ENCODE measurements at regions not wholly inside any gene's neighbourhood (a gene's known extent, or its start where the extent isn't known, plus 50 kb on each side); places are given as distances from the start of the nearest gene placed in this dataset.
"Not testable (repeated sequence)": the region's sequence is repeated elsewhere in the genome, so short reads cannot be mapped to it uniquely, and the experiment has no call there.

DNA sequence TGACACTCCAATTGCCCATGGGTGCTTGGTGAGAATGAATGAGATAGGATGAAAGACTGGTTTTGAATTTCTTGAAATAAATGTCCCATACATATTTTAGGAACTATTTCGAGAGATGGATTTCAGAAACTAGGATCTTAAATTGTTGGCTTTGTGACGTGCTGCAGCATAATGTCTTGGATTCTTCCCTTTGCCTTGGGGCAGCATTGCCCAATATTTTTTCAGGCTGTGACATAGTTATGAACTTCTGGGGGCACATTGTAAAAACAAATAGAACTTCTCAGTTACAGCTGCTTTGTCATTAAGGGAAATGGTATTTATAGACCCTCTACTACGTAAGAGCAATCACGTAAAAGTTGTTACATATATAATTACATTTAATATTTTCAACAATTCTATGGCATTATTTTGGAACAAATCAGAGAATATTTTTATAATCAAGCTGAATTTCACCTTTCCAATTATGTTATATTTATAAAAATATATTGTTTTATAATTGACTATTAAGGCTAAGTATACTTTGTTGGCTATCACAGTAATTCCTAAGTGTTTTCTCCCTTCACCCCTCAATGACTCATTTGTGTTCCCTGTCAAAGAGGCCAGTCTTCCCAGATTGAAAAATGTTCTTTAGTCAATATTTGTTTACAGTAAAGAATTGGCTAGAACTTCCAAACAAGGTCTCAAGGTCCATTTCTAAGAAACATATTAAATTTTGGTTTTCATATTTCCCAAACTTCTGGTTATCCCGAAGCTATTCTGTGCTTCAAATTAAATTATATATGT, 1388.3 kb upstream of the ACO1 start:
- DNase-seq, result no peak

DNA sequence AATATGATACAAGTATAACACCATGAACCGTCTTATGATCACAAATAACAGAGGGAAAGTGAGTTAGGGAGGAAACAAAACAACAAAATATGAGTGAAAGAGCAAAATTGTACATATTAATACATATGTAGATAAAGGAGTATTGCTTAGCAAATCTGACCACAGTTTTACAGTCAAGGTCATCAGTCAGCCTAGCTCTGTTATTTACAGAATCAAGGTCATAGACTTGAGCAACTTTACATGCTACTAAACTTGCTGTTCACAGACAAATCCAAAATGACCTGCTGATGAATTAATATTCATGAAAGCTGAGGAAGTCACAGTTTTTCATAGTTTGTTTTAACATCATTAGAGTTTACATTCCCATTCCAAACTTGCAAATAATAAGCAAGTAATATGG, 1387.7 kb upstream of the ACO1 start:
- DNase-seq, result no peak

DNA sequence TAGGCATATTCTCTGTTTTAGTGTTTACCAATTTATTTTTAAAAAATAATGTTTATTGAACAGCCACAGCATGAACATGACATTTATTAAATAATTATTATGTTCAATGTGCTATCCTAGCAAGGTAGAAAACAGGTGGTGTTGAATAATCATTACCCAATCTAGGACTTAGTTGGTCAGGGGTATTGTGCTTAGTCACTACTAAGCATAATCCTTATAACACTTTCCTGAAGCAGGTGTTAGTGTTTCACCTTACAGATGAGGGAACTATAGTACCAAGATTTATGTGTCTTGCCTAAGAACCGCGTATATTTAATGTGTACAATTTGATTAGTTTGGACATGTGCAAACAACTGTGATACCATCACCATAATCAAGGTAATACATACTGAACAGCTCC, 1387.2 kb upstream of the ACO1 start:
- DNase-seq, result no peak

DNA sequence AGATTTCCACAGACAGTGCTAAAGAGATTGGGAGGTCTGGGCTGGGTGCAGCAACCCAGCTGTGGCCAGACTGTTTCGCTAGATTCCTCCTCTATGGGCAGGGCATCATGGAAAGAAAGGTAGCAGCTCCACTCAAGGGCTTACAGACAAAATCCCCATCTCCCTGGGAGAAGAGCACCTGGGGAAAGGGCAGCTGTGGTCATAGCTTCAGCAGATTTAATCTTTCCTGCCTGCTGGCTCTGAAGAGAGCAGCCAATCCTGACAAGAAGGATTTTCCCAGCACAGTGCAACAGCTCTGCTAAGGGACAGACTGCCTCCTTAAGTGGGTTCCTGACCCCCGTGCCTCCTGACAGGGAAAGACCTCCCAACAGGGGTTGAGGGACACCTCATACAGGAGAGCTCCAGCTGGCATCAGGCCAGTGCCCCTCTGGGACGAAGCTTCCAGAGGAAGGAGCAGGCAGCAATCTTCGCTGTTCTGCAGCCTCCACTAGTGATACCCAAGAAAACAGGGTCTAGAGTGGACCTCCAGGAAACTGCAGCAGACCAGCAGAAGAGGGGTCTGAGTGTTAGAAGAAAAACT, 1379.3 kb upstream of the ACO1 start:
- no peak for DNase-seq

DNA sequence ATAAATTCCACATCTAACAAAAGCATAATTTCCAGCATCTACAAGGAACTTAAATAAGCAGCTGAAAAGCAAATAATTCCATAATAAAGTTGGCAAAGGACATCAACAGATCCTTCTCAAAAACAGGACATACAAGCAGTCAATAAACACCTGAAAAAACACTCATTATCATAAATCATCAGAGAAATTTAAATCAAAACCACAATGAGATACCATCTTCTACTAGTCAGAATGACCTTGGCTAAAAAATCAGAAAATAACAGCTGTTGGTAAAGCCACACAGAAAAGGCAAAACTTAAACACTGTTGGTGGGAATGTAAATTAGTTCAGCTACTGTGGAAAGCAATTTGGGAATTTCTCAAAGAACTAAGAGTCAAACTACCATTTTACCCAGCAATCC, 1371.1 kb upstream of the ACO1 start:
- DNase-seq, result no peak

DNA sequence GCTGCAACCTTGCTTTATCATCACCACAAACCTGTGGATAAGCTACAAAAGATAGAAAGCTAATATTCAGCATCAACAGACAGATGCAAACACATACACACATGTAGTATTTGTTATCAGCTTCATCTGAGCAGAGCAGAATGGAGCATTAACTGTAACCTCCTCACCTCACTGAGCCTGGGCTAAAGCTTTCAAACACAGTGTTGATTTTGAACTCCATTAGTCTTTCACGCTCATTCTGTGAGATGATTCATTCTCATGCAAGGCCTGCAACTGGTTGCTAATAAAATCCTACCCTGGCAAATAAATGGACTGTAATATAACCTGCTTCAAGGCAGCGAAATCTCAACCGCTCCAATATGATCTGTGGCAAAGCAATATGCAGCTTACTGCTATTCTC, 1360.6 kb upstream of the ACO1 start:
- DNase-seq, result no peak

DNA sequence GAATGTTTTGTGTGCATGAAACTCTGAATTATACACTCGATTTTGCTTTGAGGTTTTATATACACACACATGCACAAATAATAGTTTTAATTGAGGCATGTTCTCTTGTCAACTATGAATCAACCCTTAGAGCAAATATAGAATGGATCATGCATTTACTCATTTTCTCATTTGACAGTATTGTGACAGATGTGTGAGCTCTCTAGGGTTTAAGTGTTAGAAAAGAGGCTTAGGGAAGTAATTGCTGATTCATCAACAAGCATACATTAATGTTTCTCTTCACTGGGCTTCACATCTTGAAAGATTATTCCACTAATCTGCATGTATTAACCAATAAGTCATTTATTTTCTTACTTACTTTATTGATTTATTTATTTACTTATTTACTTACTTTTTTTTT, 1356.8 kb upstream of the ACO1 start:
- DNase-seq, result no peak

DNA sequence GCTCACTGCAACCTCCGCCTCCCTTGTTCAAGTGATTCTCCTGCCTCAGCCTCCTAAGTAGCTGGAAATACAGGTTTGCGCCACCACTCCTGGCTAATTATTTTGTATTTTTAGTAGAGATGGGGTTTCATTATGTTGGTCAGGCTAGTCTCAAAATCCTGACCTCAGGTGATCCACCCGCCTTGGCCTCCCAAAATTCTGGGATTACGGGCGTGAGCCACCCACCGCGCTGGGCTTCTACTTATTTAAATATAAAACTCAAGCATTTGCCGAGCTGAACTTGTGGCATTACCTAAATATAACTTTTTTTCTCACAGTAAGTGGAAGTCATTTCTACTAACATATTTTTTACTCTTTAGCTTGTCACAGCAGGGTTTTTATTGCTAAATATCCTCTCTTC, 1356.3 kb upstream of the ACO1 start:
- DNase-seq, result no peak

DNA sequence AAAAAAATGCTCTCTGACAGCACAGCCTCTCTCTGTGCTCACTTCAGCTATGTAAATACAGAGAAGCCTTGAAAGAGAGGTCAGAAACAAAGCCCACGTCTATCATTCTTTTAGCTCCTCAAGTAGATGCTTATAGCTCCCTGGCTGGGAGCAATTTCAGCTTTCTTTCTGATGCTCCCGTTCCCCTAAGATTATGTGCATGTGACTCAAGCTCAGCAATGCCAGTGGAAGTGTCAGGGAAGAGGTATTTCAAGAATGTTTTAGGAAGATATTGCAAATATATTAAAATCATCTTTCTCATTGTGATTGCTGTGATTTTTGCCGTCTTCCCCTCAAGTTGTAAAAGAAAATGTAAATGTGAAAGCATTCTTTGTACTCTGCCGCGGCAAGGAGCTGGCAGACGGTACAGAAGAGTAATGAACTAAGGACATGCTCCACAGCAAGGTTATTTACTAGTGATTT, 1353.7 kb upstream of the ACO1 start:
- peak; percentile 17 for DNase-seq

DNA sequence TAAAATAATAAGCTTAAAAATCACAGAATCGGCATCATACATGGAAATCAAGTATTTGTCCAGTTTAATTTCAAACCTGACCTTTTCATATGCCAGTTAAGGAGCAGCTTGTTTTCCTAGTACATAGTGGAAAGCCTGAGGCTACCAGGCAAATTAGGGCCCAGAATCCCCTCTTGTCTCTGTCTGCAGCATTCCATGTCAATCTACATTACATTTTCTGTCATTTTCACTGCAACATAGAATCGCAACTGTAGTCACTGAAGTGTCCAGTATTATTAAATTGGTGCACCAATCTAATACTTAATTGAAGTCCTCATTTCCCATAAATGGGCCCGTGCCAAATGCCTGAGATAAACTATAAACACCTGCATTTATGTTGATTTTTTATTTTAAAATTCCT, 1352.2 kb upstream of the ACO1 start:
- DNase-seq, result no peak

DNA sequence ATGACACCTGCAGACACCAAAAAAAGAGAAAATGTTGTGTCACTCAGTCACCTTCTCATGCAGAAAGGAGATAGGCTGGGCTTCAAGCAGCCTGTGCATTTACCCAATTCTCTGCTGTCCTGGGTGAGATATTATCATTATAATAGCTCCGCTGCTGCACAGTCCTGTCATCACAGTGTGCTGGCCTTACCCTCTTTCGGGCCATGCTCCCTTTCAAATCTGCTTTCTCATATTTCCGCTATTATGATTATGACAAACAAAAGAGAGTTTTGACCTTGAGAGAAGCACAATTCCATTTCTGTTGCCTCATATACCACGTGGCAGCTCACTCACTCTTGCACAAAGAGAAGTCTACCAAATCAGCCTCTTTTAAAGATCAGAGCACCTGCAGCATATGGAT, 1350.1 kb upstream of the ACO1 start:
- no peak for DNase-seq

DNA sequence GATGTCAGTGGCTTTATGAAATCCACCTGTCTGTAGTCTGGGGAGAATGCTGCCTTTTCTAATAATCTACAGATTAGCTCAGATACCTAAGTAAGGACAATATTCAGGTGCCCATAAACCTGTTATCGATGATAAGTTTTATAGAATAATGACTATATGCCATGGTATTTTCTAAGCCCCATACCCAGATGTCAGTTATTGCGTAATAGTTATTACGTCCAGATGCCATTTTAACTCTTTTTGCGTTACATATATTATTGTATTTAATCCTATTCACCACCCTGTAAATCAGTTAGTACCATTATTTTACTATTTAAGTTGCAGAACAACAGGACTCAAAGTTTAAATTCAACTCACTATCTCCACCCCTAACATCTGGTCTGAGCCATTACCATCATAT, 1343.9 kb upstream of the ACO1 start:
- DNase-seq, result no peak

DNA sequence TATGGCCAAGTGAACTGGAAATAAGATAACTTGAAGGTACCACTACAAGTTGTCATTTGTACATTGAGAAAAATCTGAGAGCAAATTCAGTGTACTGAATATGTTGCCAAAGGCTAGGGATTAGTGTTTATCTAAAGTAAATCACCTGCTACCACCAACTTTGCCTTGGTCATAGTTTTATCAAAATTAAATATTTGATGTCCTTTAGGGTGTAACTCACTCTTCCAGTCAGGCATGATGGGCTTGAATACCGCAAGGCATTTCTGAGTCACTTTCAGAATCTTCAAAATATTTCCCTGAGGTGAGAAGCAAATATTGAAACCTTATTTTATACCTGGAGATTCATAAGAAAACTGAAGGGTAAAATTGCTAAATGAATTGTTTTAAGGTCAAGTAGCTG, 1338.6 kb upstream of the ACO1 start:
- DNase-seq, result no peak

DNA sequence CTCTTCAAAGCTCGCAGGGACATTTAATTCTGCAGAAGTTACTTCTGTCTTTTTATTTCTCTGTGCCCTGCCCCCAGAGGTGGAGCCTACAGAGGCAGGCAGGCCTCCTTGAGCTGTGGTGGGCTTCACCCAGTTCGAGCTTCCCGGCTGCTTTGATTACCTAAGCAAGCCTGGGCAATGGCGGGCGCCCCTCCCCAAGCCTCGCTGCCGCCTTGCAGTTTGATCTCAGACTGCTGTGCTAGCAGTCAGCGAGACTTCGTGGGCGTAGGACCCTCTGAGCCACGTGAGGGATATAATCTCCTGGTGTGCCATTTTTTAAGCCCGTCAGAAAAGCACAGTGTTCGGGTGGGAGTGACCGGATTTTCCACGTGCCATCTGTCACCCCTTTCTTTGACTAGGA, 1322.9 kb upstream of the ACO1 start:
- DNase-seq, result not testable (repeated sequence)

DNA sequence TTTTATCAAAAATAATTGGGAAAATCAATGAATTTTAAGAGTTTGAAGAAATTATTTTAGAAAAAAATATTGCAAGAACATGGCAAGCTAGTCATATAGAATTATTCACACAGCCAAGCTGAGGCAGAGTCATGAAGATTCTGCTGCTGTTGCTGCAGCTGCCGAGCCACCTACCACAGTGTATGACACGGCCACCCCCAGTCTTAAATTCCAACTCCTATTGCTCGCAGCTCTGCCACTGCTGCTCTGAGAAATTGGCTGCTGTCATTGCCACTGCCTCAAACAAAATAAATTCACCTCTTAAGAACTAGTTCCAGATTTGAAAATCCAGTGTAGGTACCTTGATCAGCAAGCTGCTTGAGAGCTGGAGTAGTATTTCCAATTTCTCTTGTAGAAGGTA, 1318.8 kb upstream of the ACO1 start:
- DNase-seq, result no peak

DNA sequence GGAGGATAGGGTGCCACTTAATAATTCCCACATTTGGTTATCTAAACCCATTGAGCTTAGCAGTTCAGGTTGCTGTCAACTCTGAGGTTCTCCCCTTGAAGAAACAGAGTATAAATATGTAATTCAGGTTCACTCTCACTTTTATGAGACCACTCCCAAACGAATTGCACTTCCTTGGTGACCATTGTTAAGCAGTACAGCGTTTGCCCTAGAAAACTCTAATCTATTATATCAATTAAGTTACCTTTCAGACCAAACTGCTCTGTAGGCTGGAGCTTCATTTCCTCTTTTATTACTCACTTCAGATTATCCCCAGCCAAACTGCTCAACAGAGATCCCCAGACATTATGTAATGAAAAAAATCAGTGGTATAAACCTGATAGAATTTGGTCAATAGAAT, 1317.0 kb upstream of the ACO1 start:
- no peak for DNase-seq

DNA sequence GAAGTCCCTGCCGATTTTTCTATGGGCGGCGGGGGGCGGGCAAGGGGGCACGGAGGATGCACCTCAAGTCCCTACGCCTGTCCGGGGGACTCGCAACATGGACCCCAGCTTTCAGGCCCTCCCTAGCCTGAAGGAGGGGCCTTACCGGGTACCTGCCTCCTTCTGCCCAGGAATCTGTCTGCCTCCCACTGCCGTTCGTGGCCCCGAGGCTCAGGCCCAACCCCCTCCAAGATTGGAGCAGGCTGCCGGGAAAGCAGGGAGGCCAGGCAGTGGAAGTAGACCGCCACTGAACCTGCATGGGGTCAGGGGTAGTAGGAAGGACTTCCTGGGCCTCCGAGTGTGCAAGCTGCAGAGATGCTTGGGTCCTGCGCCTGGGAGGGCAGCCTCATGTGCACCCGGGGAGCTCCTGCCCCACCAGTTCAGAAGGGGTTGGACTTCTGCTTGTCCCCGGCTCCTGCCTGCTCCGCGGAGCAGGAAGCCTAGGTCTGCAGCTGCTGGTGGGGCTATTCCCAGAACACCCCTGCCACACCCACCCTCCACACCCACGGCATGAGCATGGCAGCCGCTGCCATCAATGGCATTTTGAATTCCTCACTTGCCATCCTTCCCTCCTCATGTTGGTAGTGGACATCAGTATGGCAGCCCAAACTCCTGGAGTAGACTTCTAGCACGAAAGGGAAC, 1312.7 kb upstream of the ACO1 start:
- no peak for DNase-seq

DNA sequence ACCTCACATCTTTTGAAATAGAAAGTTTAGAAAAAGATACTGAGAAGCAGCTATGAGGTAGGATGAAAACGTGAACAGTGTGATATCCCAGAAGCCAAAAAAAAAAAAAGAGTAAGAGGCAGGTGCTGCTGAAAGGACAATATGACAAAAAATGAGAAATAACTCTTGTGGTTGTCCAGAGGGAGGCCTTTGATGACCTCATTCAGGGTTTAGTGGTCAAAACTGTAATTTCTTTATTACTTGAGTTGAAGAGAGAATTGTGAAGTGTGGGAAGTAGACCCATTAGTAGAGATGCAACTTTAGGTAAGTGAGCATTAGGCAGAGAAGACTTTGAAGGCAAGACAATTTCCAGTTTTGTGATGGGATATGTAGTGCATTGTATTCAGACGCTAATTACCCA, 1306.3 kb upstream of the ACO1 start:
- no peak for DNase-seq

DNA sequence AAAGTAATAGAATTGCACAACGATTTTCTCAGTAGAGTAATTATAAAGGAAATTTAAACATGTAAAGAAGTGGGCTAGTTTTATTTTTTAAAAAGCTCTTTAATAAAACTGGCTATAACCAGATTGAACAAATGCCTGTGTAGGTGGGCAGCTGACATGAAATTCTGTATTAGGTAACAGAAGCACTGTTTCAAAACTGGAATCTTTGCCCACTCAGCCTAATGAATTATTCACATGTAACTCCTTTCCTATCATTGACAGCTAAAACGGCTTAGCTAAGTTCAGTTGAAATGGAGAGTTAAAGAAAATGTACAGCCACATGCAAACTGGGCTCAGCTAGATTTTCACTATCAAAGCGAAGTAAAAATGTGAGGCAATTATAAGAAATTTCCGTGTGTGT, 1300.1 kb upstream of the ACO1 start:
- no peak for DNase-seq

DNA sequence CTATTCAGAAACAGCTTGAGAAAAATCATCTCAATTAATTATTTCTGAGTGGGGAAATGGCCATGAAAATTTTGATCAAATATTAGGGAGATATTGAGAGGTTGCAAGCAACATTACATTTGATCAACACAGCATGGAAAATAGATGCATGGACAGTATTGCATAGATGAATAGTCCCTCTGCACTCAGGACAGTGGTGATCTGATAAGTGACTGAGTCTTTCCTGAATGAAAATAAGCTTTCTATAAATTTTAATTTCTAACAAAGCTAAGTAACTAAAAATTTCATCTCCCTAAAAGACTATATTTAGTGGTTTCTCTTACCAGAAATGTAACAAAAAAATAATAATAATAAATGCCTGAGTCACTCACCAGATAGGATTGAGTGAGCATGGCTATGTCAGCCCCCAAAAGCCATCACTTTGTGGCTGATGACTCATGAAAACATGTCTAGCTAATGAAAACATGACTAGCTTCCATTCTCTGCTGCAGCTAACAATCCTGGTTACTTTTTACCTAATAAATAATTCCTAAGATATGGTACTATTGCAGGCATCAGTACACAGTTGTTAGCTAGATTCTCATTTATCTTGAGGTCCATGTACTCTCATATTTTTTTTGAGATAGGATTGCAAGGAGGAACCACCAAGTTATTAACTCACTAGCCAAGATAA, 1294.8 kb upstream of the ACO1 start:
- DNase-seq, result no peak

DNA sequence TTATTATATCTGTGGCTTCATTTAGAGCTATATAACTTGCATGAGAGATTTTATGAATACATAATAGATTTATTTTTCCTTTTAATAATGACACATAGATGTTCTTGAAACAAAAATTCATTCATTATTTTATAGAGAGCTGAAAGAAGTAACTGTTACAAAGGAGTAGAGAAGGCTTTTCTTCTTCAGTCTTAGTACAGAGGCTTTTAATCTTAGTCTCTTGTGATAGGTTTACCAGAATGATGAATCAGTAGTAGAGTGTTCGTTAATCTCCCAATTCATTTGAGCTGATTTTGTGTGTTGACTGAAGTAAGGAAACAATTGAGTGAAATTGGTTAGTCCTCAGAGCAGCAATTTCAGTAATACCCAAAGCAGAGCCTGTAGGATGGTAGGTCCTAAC, 1284.1 kb upstream of the ACO1 start:
- no peak for DNase-seq

DNA sequence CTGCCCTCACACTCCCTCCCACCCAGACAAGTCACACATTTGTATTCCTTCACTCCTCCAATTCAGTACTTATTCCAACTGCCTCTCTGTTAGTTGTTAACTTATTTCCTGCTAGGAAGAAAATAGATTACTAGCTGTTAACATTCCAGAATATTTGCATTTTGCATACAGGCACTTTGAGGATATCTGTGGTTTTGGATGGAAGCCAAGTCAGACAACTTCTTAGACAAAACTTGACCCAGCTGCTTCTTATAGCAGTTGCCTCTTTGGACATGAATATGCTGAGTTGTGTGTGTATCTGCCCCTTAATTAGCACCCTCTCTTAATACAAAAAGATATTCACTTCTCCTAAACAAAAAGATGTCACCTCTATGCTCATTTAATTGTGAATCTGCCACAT, 1280.6 kb upstream of the ACO1 start:
- no peak for DNase-seq

DNA sequence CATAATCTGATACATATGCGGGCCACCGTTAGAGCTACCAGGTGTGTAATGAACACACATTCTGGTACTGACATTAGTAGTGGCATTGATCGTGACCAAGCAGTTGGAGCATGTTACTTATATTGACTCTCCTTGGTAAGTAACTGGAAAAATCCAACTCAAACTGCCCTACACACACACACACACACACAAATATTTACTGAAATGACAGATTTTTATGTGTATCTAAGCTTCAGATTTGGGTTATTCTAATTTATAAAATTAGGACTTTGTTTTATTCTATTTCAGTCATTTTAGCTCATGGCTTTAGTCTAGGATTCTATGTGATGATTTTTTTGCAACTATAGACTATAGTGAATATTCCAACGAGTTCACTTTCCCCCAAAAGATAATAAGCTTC, 1280.2 kb upstream of the ACO1 start:
- DNase-seq, result no peak

DNA sequence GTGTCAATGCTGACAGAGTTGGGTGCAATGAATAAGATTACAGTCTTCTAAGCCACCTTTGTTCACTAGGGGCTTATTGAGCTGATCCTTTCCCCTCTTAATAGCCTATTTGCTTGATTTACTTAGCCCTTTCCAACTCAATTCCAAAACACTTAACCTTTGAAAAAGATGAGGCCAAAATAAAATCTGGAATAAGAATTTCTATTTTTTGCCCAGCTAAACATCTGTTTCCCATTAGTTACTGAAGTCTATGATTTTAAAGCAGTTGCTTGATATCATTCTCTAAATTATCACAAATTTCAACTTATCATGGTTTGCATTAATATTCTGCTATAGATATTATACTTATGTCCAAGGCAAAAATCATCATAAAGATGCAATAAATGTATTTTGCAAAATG, 1272.0 kb upstream of the ACO1 start:
- DNase-seq, result no peak
